Neural cell (in vitro differentiated cells): ENCODE measurements at regions not wholly inside any gene's neighbourhood (a gene's known extent, or its start where the extent isn't known, plus 50 kb on each side); places are given as distances from the start of the nearest gene placed in this dataset.

Experiments
- EP300 ChIP-seq: fragments of 450-650 bp; conservative IDR thresholded peaks from 2 replicates; pipeline ENCODE4 v1.6.1; 2014; ENCODE audit warnings: antibody characterized with exemption, mild to moderate bottlenecking, moderate library complexity; ENCODE audit not compliant: poor library complexity, severe bottlenecking
- EZH2 ChIP-seq: fragments of 200-600, 300-800 bp; shearing (Covaris generic), sonication (generic); IDR thresholded peaks from 2 replicates; pipeline ENCODE4 v1.6.1; 2014; ENCODE audit warnings: antibody characterized with exemption, low read length, borderline replicate concordance, mild to moderate bottlenecking; ENCODE audit not compliant: insufficient read depth, poor library complexity, severe bottlenecking
- MXI1 ChIP-seq: fragments of 450-650 bp; conservative IDR thresholded peaks from 2 replicates; pipeline ENCODE4 v1.6.1; 2014; ENCODE audit warnings: antibody characterized with exemption, mild to moderate bottlenecking; ENCODE audit not compliant: poor library complexity, severe bottlenecking
- POLR2AphosphoS5 ChIP-seq: IDR thresholded peaks from 2 replicates; pipeline ENCODE4 v1.6.1; 2012
- RAD21 ChIP-seq: fragments of 450-650 bp; conservative IDR thresholded peaks from 2 replicates; pipeline ENCODE4 v1.6.1; 2014; ENCODE audit warnings: antibody characterized with exemption, mild to moderate bottlenecking, moderate library complexity
- SMC3 ChIP-seq: fragments of 450-650 bp; conservative IDR thresholded peaks from 2 replicates; pipeline ENCODE4 v1.6.1; 2014; ENCODE audit warnings: antibody characterized with exemption, mild to moderate bottlenecking, moderate library complexity; ENCODE audit not compliant: poor library complexity
- TAF1 ChIP-seq: IDR thresholded peaks from 2 replicates; pipeline ENCODE4 v1.6.1; 2012; ENCODE audit warnings: low read depth
- TF ChIP-seq, protein P1 (sequence below): fragments of 450-650 bp; IDR thresholded peaks from 2 replicates; pipeline ENCODE4 v1.5.1; 2014; ENCODE audit warnings: antibody characterized with exemption, mild to moderate bottlenecking, moderate library complexity; ENCODE audit not compliant: poor library complexity, severe bottlenecking
- TF ChIP-seq, protein P2 (sequence below): IDR thresholded peaks from 2 replicates; pipeline ENCODE4 v1.6.1; 2012; ENCODE audit warnings: borderline replicate concordance

DNA sequence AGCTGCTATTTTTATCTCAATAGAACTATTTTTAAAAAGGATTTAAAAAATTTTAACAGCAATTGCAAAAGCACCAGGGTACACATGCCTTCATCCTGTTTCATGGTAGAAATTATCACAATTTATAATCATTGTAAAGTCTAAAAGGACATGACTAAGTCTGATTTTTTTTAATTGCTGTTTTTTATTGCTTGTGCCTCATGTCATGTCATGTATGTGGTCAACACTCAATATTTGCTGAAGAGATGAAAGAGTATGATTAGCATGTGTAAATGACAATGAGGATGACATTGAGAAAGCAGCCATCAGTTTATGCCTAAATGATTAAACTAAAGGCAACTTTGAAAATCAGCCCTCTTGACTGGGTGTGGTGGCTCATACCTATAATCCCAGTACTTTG, 74.8 kb downstream of the GPR37 start:
- no peak for TF ChIP-seq EZH2
- no peak for TF ChIP-seq RAD21
- TF ChIP-seq, protein P1, sequence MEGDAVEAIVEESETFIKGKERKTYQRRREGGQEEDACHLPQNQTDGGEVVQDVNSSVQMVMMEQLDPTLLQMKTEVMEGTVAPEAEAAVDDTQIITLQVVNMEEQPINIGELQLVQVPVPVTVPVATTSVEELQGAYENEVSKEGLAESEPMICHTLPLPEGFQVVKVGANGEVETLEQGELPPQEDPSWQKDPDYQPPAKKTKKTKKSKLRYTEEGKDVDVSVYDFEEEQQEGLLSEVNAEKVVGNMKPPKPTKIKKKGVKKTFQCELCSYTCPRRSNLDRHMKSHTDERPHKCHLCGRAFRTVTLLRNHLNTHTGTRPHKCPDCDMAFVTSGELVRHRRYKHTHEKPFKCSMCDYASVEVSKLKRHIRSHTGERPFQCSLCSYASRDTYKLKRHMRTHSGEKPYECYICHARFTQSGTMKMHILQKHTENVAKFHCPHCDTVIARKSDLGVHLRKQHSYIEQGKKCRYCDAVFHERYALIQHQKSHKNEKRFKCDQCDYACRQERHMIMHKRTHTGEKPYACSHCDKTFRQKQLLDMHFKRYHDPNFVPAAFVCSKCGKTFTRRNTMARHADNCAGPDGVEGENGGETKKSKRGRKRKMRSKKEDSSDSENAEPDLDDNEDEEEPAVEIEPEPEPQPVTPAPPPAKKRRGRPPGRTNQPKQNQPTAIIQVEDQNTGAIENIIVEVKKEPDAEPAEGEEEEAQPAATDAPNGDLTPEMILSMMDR, result no peak
- TF ChIP-seq EP300, result no peak
- no peak for TF ChIP-seq MXI1
- no peak for TF ChIP-seq SMC3
- no peak for TF ChIP-seq POLR2AphosphoS5
- TF ChIP-seq, protein P2, sequence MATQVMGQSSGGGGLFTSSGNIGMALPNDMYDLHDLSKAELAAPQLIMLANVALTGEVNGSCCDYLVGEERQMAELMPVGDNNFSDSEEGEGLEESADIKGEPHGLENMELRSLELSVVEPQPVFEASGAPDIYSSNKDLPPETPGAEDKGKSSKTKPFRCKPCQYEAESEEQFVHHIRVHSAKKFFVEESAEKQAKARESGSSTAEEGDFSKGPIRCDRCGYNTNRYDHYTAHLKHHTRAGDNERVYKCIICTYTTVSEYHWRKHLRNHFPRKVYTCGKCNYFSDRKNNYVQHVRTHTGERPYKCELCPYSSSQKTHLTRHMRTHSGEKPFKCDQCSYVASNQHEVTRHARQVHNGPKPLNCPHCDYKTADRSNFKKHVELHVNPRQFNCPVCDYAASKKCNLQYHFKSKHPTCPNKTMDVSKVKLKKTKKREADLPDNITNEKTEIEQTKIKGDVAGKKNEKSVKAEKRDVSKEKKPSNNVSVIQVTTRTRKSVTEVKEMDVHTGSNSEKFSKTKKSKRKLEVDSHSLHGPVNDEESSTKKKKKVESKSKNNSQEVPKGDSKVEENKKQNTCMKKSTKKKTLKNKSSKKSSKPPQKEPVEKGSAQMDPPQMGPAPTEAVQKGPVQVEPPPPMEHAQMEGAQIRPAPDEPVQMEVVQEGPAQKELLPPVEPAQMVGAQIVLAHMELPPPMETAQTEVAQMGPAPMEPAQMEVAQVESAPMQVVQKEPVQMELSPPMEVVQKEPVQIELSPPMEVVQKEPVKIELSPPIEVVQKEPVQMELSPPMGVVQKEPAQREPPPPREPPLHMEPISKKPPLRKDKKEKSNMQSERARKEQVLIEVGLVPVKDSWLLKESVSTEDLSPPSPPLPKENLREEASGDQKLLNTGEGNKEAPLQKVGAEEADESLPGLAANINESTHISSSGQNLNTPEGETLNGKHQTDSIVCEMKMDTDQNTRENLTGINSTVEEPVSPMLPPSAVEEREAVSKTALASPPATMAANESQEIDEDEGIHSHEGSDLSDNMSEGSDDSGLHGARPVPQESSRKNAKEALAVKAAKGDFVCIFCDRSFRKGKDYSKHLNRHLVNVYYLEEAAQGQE, result no peak
- TF ChIP-seq TAF1, result no peak
